Lung (tissue), 11 donors: ENCODE measurements at regions not wholly inside any gene's neighbourhood (a gene's known extent, or its start where the extent isn't known, plus 50 kb on each side); places are given as distances from the start of the nearest gene placed in this dataset.

ENCODE experiments used
- ATAC-seq: fragments of 200-7000 bp; cut with Tn5 transposase; one replicate; pipeline ENCODE4 v1.9.1; 2020; ENCODE audit warnings: moderate number of reproducible peaks; ENCODE audit not compliant: insufficient read depth, low FRiP score
- DNase-seq, 3 donors: peaks; one replicate each; pipeline ENCODE4 v3.0.0-alpha.2; 2013 to 2017
- H3K27ac ChIP-seq, 2 donors: one replicate each; pipeline ENCODE4 v1.5.1; 2013; ENCODE audit warnings: mild to moderate bottlenecking in 2 of 2, moderate library complexity in 2 of 2, control low read depth in 1 of 2, inconsistent platforms in 1 of 2, low read depth in 1 of 2, low read length in 1 of 2
- H3K27me3 ChIP-seq, 3 donors: one replicate each; pipeline ENCODE4 v1.5.1; 2013; ENCODE audit warnings: low read length in 2 of 3; ENCODE audit not compliant: control insufficient read depth in 3 of 3, insufficient read depth in 3 of 3
- H3K36me3 ChIP-seq, 4 donors: one replicate each; pipeline ENCODE4 v1.5.1; 2013; ENCODE audit warnings: low read length in 4 of 4, mild to moderate bottlenecking in 1 of 4, moderate library complexity in 1 of 4; ENCODE audit not compliant: control insufficient read depth in 4 of 4, insufficient read depth in 4 of 4
- H3K4me1 ChIP-seq, 5 donors: one replicate each; pipeline ENCODE4 v1.5.1; 2013; ENCODE audit warnings: low read length in 5 of 5, mild to moderate bottlenecking in 2 of 5, moderate library complexity in 1 of 5; ENCODE audit not compliant: control insufficient read depth in 5 of 5, insufficient read depth in 5 of 5
- H3K4me3 ChIP-seq: one replicate; pipeline ENCODE4 v1.5.1; 2013; ENCODE audit warnings: mild to moderate bottlenecking, control low read depth, moderate library complexity
- H3K9ac ChIP-seq, 2 donors: one replicate each; pipeline ENCODE4 v1.5.1; 2013; ENCODE audit warnings: low read length in 2 of 2, control low read depth in 1 of 2; ENCODE audit not compliant: insufficient read depth in 1 of 2
- H3K9me3 ChIP-seq, 4 donors: one replicate each; pipeline ENCODE4 v1.5.1; 2013; ENCODE audit warnings: low read length in 3 of 4, mild to moderate bottlenecking in 1 of 4, moderate library complexity in 1 of 4; ENCODE audit not compliant: control insufficient read depth in 4 of 4, insufficient read depth in 3 of 4
- CTCF ChIP-seq: IDR thresholded peaks from 2 replicates; pipeline ENCODE4 v1.5.1; 2012; ENCODE audit warnings: mild to moderate bottlenecking; ENCODE audit errors: control extremely low read depth, extremely low read depth
- WGBS, 2 donors: extraction: QIAGEN DNeasy Blood & Tissue Kit; methylation state at CpG; one replicate each; pipeline ENCODE4 v1.1.7; 2013; 5-methylcytosine and 5-hydroxymethylcytosine counted together
- donor health status: control.
- donor health status: control.
- donor health status: Bipolar disorder and iron deficiency.
- donor health status: healthy.
- donor health status: DM: yes; HTN: yes; CAD: no.

DNA sequence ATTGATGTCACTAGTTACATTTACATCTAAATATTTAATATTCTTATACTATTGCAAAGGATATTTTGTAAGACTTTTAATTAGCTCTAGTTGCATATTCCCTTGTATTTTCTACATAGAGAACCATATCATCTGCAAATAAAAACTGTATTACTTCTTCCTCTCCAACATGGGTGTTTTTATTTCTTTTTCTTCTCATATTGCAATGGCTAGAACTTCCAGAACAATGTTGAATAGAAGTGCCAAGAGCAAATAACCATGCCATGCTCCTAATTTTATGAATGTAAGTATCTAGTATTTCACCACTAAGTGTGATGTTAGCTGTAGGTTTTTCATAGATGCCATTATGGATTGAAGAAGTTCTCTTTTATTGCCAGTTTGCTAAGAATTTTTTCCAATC, 321.8 kb upstream of the NCAM1 start:
- no peak overlapping the region for H3K9ac ChIP-seq
- ATAC-seq (no peak), DNase-seq (no peak)
- H3K9me3 ChIP-seq, result peaks cover 0 to 7% (median 3%) of the 10 kb centered on the region in 4 donors
- H3K36me3 ChIP-seq, result no peaks in the 10 kb centered on the region
- peaks cover 0 to 15% (median 2%) of the 10 kb centered on the region in 3 donors for H3K27me3 ChIP-seq
- TF ChIP-seq CTCF, result no peak
- peaks cover 0 to 15% (median 0%) of the 10 kb centered on the region in 5 donors for H3K4me1 ChIP-seq
- no peak overlapping the region for H3K4me3 ChIP-seq
- H3K27ac ChIP-seq, result no peak overlapping the region

DNA sequence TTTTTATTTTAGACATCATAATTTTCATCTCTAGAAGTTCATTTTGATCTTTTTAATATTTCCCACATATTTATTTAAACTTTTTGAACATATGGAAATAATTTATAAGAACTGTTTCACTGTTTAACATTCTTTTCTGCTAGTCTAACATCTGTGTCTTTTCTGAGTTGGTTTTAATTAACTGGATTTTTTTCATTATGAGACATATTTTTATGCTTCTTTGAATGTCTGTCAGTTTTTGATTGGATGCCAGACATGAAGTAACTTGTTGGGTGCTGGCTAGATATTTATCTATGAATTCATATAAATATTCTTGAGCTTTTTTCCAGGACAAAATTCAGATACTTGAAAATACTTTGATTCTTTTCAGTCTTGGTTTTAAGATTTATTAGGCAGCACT, 317.8 kb upstream of the NCAM1 start:
- peaks cover 0 to 4% (median 3%) of the 10 kb centered on the region in 4 donors for H3K9me3 ChIP-seq
- TF ChIP-seq CTCF, result no peak
- DNase-seq (no peak), ATAC-seq (no peak)
- no peaks in the 10 kb centered on the region for H3K36me3 ChIP-seq
- H3K4me1 ChIP-seq, result peaks cover 0 to 3% (median 0%) of the 10 kb centered on the region in 5 donors
- H3K9ac ChIP-seq, result no peak overlapping the region
- H3K27me3 ChIP-seq, result no peaks in the 10 kb centered on the region
- H3K4me3 ChIP-seq, result no peak overlapping the region
- H3K27ac ChIP-seq, result no peak overlapping the region

- no peaks in the 10 kb centered on the region for H3K27me3 ChIP-seq
- H3K9me3 ChIP-seq, result peaks cover 0 to 4% (median 3%) of the 10 kb centered on the region in 4 donors
- 81 to 83% methylated on average over 5 of the region's 5 CpGs for WGBS, 2 donors
- no peak overlapping the region for H3K27ac ChIP-seq
- ATAC-seq (no peak), DNase-seq (no peak)
- H3K4me1 ChIP-seq, result peaks cover 0 to 3% (median 0%) of the 10 kb centered on the region in 5 donors
- no peak overlapping the region for H3K4me3 ChIP-seq
- no peak for TF ChIP-seq CTCF
- H3K9ac ChIP-seq, result no peak overlapping the region
- H3K36me3 ChIP-seq, result no peaks in the 10 kb centered on the region
Measured at GRCh38 chr11:112644410-112645131, 316.6 kb upstream of the NCAM1 start.

- Histone ChIP-seq H3K4me1 (peaks cover 0 to 9% (median 4%) of the 10 kb centered on the region in 5 donors), H3K9ac (no peak overlapping the region), H3K27me3 (no peaks in the 10 kb centered on the region), H3K9me3 (no peaks in the 10 kb centered on the region), H3K36me3 (no peaks in the 10 kb centered on the region), H3K27ac (peak overlapping the region in 1 of 2 donors; percentile 68), H3K4me3 (no peak overlapping the region)
- ATAC-seq (no peak), DNase-seq (no peak)
- WGBS, 2 donors, result 69 to 78% methylated on average over 6 of the region's 6 CpGs
- no peak for TF ChIP-seq CTCF
Measured at GRCh38 chr11:112649856-112650255, 311.4 kb upstream of the NCAM1 start.
